Liver (tissue), 3 donors: ENCODE measurements at regions not wholly inside any gene's neighbourhood (a gene's known extent, or its start where the extent isn't known, plus 50 kb on each side); places are given as distances from the start of the nearest gene placed in this dataset.
"Not testable (repeated sequence)": the region's sequence is repeated elsewhere in the genome, so short reads cannot be mapped to it uniquely, and the experiment has no call there.

ENCODE experiments used
- CTCF ChIP-seq: fragments of 150-350 bp; IDR thresholded peaks from 2 replicates; pipeline ENCODE4 v1.5.1; 2017; ENCODE audit warnings: improper control_type of control experiment, low read depth, low read length; ENCODE audit not compliant: missing input control
- HNF4G ChIP-seq: IDR thresholded peaks from 2 replicates; pipeline ENCODE4 v1.6.1; 2016; ENCODE audit warnings: antibody characterized with exemption
- JUND ChIP-seq, 2 donors: IDR thresholded peaks; 2 replicates each; pipeline ENCODE4 v1.6.1; 2016; ENCODE audit warnings: antibody characterized with exemption in 2 of 2
- MAX ChIP-seq: IDR thresholded peaks from 2 replicates; pipeline ENCODE4 v1.6.1; 2016; ENCODE audit warnings: antibody characterized with exemption
- RAD21 ChIP-seq, 2 donors: IDR thresholded peaks; 2 replicates each; pipeline ENCODE4 v1.6.1; 2016; ENCODE audit warnings: antibody characterized with exemption in 2 of 2, mild to moderate bottlenecking in 2 of 2
- REST ChIP-seq: IDR thresholded peaks from 2 replicates; pipeline ENCODE4 v1.6.1; 2016; ENCODE audit warnings: antibody characterized with exemption, mild to moderate bottlenecking
- TAF1 ChIP-seq: conservative IDR thresholded peaks from 2 replicates; pipeline ENCODE4 v1.6.1; 2016; ENCODE audit warnings: antibody characterized with exemption, mild to moderate bottlenecking
- YY1 ChIP-seq: IDR thresholded peaks from 2 replicates; pipeline ENCODE4 v1.6.1; 2016; ENCODE audit warnings: antibody characterized with exemption, mild to moderate bottlenecking
- donor health status: healthy.
- donor health status: healthy.

GRCh38 chr16:85205257-85205656 is 93.0 kb upstream of the CIBAR2 start:
- not testable (repeated sequence) for TF ChIP-seq MAX; TAF1; REST; CTCF; RAD21 (IDR thresholded peaks at IDR 0.05); JUND (IDR thresholded peaks at IDR 0.05); HNF4G; YY1
